ENCODE measurements at regions not wholly inside any gene's neighbourhood (a gene's known extent, or its start where the extent isn't known, plus 50 kb on each side); places are given as distances from the start of the nearest gene placed in this dataset.

- Histone ChIP-seq H3K36me3 (no peaks in the 10 kb centered on the region), H3K27me3 (no peaks in the 10 kb centered on the region), H3K4me3 (no peak overlapping the region), H3K4me1 (no peaks in the 10 kb centered on the region), H3K27ac (no peak overlapping the region), H3K9me3 (no peaks in the 10 kb centered on the region)
- DNase-seq (ENCODE audit: low spot score) = no peak
- TF ChIP-seq CTCF (IDR thresholded peaks at IDR 0.05) = no peak
Measured at GRCh38 chr22:47769652-47770051, 1007.2 kb downstream of the TBC1D22A start.

GRCh38 chr22:47768027-47768426 is 1005.6 kb downstream of the TBC1D22A start:
- DNase-seq (ENCODE audit: low spot score) = no peak
- TF ChIP-seq CTCF (IDR thresholded peaks at IDR 0.05) = no peak
- H3K27ac ChIP-seq = no peak overlapping the region
- no peaks in the 10 kb centered on the region for H3K4me1 ChIP-seq
- no peaks in the 10 kb centered on the region for H3K27me3 ChIP-seq
- H3K4me3 ChIP-seq = no peak overlapping the region
- no peaks in the 10 kb centered on the region for H3K36me3 ChIP-seq
- H3K9me3 ChIP-seq = no peaks in the 10 kb centered on the region

- no peak for TF ChIP-seq CTCF (IDR thresholded peaks at IDR 0.05)
- DNase-seq (ENCODE audit: low spot score) = no peak
- H3K27me3 ChIP-seq = no peaks in the 10 kb centered on the region
- H3K27ac ChIP-seq = no peak overlapping the region
- H3K9me3 ChIP-seq = no peaks in the 10 kb centered on the region
- H3K4me3 ChIP-seq = no peak overlapping the region
- H3K36me3 ChIP-seq = no peaks in the 10 kb centered on the region
- H3K4me1 ChIP-seq = no peaks in the 10 kb centered on the region
Measured at GRCh38 chr22:47767403-47767802, 1005.0 kb downstream of the TBC1D22A start.

GRCh38 chr22:47765757-47766156 is 1003.3 kb downstream of the TBC1D22A start:
- Histone ChIP-seq H3K27me3 (no peaks in the 10 kb centered on the region), H3K4me3 (no peak overlapping the region), H3K4me1 (no peaks in the 10 kb centered on the region), H3K9me3 (no peaks in the 10 kb centered on the region), H3K36me3 (no peaks in the 10 kb centered on the region), H3K27ac (no peak overlapping the region)
- DNase-seq (ENCODE audit: low spot score) = no peak
- no peak for TF ChIP-seq CTCF (IDR thresholded peaks at IDR 0.05)

GRCh38 chr22:47762141-47762540 is 999.7 kb downstream of the TBC1D22A start:
- peaks cover 0 to 3% of the 10 kb centered on the region in 2 donors for H3K9me3 ChIP-seq
- TF ChIP-seq CTCF (IDR thresholded peaks at IDR 0.05) = no peak
- H3K4me1 ChIP-seq = no peaks in the 10 kb centered on the region
- no peaks in the 10 kb centered on the region for H3K27me3 ChIP-seq
- DNase-seq (ENCODE audit: low spot score) = no peak
- no peak overlapping the region for H3K4me3 ChIP-seq
- no peaks in the 10 kb centered on the region for H3K36me3 ChIP-seq
- H3K27ac ChIP-seq = no peak overlapping the region

GRCh38 chr22:47759909-47760308 is 997.5 kb downstream of the TBC1D22A start:
- Histone ChIP-seq H3K27ac (no peak overlapping the region), H3K9me3 (peaks cover 0 to 5% of the 10 kb centered on the region in 2 donors), H3K4me3 (no peak overlapping the region), H3K4me1 (no peaks in the 10 kb centered on the region), H3K27me3 (no peaks in the 10 kb centered on the region), H3K36me3 (no peaks in the 10 kb centered on the region)
- DNase-seq (ENCODE audit: low spot score) = no peak
- no peak for TF ChIP-seq CTCF (IDR thresholded peaks at IDR 0.05)

Measured in right atrium auricular region (tissue), 2 donors.